Endothelial cell of umbilical vein (primary cell): ENCODE measurements at regions not wholly inside any gene's neighbourhood (a gene's known extent, or its start where the extent isn't known, plus 50 kb on each side); places are given as distances from the start of the nearest gene placed in this dataset.

ENCODE experiments used
- BruUV-seq: library from RNA; stranded (reverse); fragments of 400-500 nt; replicated peaks from 2 replicates; lab custom pipeline; 2021; lab: Mats Ljungman, UMichigan
- CTCF ChIA-PET: fragments of 300-600, 350-600 bp; sonication (Branson Sonifier 250); formaldehyde crosslinking; loops from one replicate; lab custom pipeline; 2021; ENCODE audit warnings: antibody characterized with exemption, inconsistent platforms; lab: Charles Lee
- POLR2A ChIA-PET: fragments of 300-600, 350-600 bp; sonication (Branson Sonifier 250); formaldehyde crosslinking; loops from one replicate; lab custom pipeline; 2021; ENCODE audit warnings: antibody characterized with exemption, inconsistent platforms; lab: Charles Lee
- DNase-seq: peaks from one replicate; pipeline ENCODE4 v3.0.0-alpha.2; 2011; ENCODE audit warnings: low read depth, low spot score
- FAIRE-seq: peaks from 2 replicates; lab custom pipeline; 2011; peaks lifted over from hg19 to GRCh38; lab: Jason Lieb, UNC
- H2AFZ ChIP-seq: 2 replicates; pipeline ENCODE4 v1.6.0; 2012; ENCODE audit warnings: low read depth, low read length, control low read depth, inconsistent platforms
- H3K27ac ChIP-seq: 2 replicates; pipeline ENCODE4 v1.5.1; 2011; ENCODE audit warnings: low read depth, mild to moderate bottlenecking, control low read depth, low read length, moderate library complexity; ENCODE audit not compliant: insufficient read depth
- H3K27me3 ChIP-seq, 2 experiments: 2 replicates each; pipeline versions ENCODE4 v1.6.0 to v1.6.1; 2011; ENCODE audit warnings: low read length in 2 of 2, mixed read lengths in 1 of 2; ENCODE audit not compliant: control insufficient read depth in 2 of 2, insufficient read depth in 2 of 2
- H3K36me3 ChIP-seq, 2 experiments: 2 replicates in 1 of 2; 3 replicates in 1 of 2; pipeline ENCODE4 v1.5.1; 2011; ENCODE audit warnings: low read length in 2 of 2, mild to moderate bottlenecking in 1 of 2, moderate library complexity in 1 of 2; ENCODE audit not compliant: control insufficient read depth in 2 of 2, insufficient read depth in 2 of 2; ENCODE audit errors: extremely low read depth in 1 of 2
- H3K4me1 ChIP-seq: 3 replicates; pipeline ENCODE4 v1.5.1; 2011; ENCODE audit warnings: mild to moderate bottlenecking, low read length; ENCODE audit not compliant: control insufficient read depth, insufficient read depth; ENCODE audit errors: extremely low read depth
- H3K4me2 ChIP-seq: 2 replicates; pipeline ENCODE4 v1.6.1; 2011; ENCODE audit warnings: low read length, control low read depth, mixed read lengths; ENCODE audit not compliant: insufficient read depth
- H3K4me3 ChIP-seq, 3 experiments: fragments of 200-600 bp in 1 of 3; sonication (generic), shearing (Covaris generic) in 1 of 3; replicated peaks in 1 of 3; 2 replicates each; pipeline ENCODE4 v1.5.1; 2011 to 2016; ENCODE audit warnings: control low read depth in 3 of 3, low read length in 3 of 3, mild to moderate bottlenecking in 2 of 3, inconsistent platforms in 1 of 3, low read depth in 1 of 3, moderate library complexity in 1 of 3; ENCODE audit not compliant: insufficient read depth in 1 of 3
- H3K79me2 ChIP-seq: 2 replicates; pipeline ENCODE4 v1.6.0; 2012; ENCODE audit warnings: low read length, inconsistent platforms; ENCODE audit not compliant: control insufficient read depth, insufficient read depth
- H3K9ac ChIP-seq: replicated peaks from 2 replicates; pipeline ENCODE3; 2011; ENCODE audit warnings: low read length, control low read depth; ENCODE audit not compliant: insufficient read depth; ENCODE audit errors: extremely low read depth
- H3K9me1 ChIP-seq: replicated peaks from 3 replicates; pipeline ENCODE4 v1.6.0; 2011; ENCODE audit warnings: mild to moderate bottlenecking, low read length; ENCODE audit not compliant: control insufficient read depth, insufficient read depth; ENCODE audit errors: extremely low read depth
- H3K9me3 ChIP-seq: replicated peaks from 2 replicates; pipeline ENCODE4 v1.5.1; 2012; ENCODE audit warnings: low read length, inconsistent platforms; ENCODE audit not compliant: control insufficient read depth, insufficient read depth
- H4K20me1 ChIP-seq: replicated peaks from 2 replicates; pipeline ENCODE3; 2011; ENCODE audit warnings: mild to moderate bottlenecking, low read length; ENCODE audit not compliant: control insufficient read depth, insufficient read depth; ENCODE audit errors: extremely low read depth
- EZH2 ChIP-seq: IDR thresholded peaks from 2 replicates; pipeline ENCODE4 v1.6.1; 2012; ENCODE audit warnings: borderline replicate concordance, low read depth, mild to moderate bottlenecking, moderate library complexity, low read length, inconsistent platforms; ENCODE audit not compliant: severe bottlenecking
- FOS ChIP-seq: IDR thresholded peaks from 2 replicates; pipeline ENCODE4 v1.6.1; 2011; ENCODE audit warnings: mild to moderate bottlenecking, low read length, moderate library complexity, borderline replicate concordance; ENCODE audit not compliant: insufficient read depth
- GATA2 ChIP-seq: IDR thresholded peaks from 2 replicates; pipeline ENCODE4 v1.7.0; 2011; ENCODE audit warnings: low read depth, mild to moderate bottlenecking, moderate library complexity, mixed read lengths, low read length; ENCODE audit not compliant: insufficient read length, insufficient read depth
- JUN ChIP-seq: IDR thresholded peaks from 2 replicates; pipeline ENCODE4 v1.6.1; 2011; ENCODE audit warnings: borderline replicate concordance, low read depth; ENCODE audit not compliant: insufficient read length, insufficient read depth
- MAX ChIP-seq: IDR thresholded peaks from 2 replicates; pipeline ENCODE4 v1.6.1; 2011; ENCODE audit not compliant: insufficient read depth, insufficient read length
- MYC ChIP-seq: IDR thresholded peaks from one replicate; pipeline ENCODE4 v1.6.1; 2011; ENCODE audit warnings: mild to moderate bottlenecking, low read depth, low read length
- POLR2A ChIP-seq: IDR thresholded peaks from 2 replicates; pipeline ENCODE4 v1.6.1; 2012; ENCODE audit warnings: low read depth, mild to moderate bottlenecking, control low read depth, low read length
- POLR2AphosphoS5 ChIP-seq: IDR thresholded peaks from 2 replicates; pipeline ENCODE4 v1.6.1; 2012; ENCODE audit warnings: low read depth, mild to moderate bottlenecking, control low read depth, low read length, moderate library complexity; ENCODE audit not compliant: insufficient read depth
- dilution Hi-C: fragments of 300-500 bp; cut with MboI; formaldehyde crosslinking; loops from one replicate; pipeline ENCODE4 v1.15.0; 2019; ENCODE audit warnings: low sequenced_read_pairs; ENCODE audit not compliant: extremely low pct_ligation_motif_present
- intact Hi-C: fragments of 100-400 bp; cut with micrococcal nuclease; formaldehyde crosslinking; loops from one replicate; pipeline ENCODE4 v1.10.0; 2022
- TF ChIP-seq, protein P1 (sequence below), 2 donors: IDR thresholded peaks; 1 replicate in 1 of 2; 2 replicates in 1 of 2; pipeline ENCODE4 v1.5.1; 2011; ENCODE audit warnings: low read length in 2 of 2, mild to moderate bottlenecking in 2 of 2, moderate library complexity in 2 of 2, control low read depth in 1 of 2, inconsistent platforms in 1 of 2, low read depth in 1 of 2; ENCODE audit not compliant: insufficient read depth in 1 of 2; ENCODE audit errors: extremely low read depth in 1 of 2

GRCh38 chr11:30665067-30665466, 78.9 kb upstream of the MPPED2 start:
- H3K4me2 ChIP-seq: no peak overlapping the region
- no peak for DNase-seq
- no TSS peak for BruUV-seq
- POLR2A ChIA-PET: no interaction called here
- no peak for TF ChIP-seq POLR2A
- no peak for TF ChIP-seq GATA2
- TF ChIP-seq, protein P1, sequence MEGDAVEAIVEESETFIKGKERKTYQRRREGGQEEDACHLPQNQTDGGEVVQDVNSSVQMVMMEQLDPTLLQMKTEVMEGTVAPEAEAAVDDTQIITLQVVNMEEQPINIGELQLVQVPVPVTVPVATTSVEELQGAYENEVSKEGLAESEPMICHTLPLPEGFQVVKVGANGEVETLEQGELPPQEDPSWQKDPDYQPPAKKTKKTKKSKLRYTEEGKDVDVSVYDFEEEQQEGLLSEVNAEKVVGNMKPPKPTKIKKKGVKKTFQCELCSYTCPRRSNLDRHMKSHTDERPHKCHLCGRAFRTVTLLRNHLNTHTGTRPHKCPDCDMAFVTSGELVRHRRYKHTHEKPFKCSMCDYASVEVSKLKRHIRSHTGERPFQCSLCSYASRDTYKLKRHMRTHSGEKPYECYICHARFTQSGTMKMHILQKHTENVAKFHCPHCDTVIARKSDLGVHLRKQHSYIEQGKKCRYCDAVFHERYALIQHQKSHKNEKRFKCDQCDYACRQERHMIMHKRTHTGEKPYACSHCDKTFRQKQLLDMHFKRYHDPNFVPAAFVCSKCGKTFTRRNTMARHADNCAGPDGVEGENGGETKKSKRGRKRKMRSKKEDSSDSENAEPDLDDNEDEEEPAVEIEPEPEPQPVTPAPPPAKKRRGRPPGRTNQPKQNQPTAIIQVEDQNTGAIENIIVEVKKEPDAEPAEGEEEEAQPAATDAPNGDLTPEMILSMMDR (IDR thresholded peaks at IDR 0.05; ENCODE audit: extremely low read depth in 1 of 2, insufficient read depth in 1 of 2, low read depth in 1 of 2, low read length in 2 of 2): no peak
- TF ChIP-seq POLR2AphosphoS5: no peak
- TF ChIP-seq MAX: no peak
- TF ChIP-seq JUN: no peak
- no peak for TF ChIP-seq MYC
- no peak for TF ChIP-seq EZH2
- TF ChIP-seq FOS: no peak
- intact Hi-C loops (no loop called here), dilution Hi-C loops (no loop called here)
- H3K27me3 ChIP-seq: no peaks in the 10 kb centered on the region
- H3K4me3 ChIP-seq: no peak overlapping the region
- H4K20me1 ChIP-seq: no peaks in the 10 kb centered on the region
- no peaks in the 10 kb centered on the region for H3K36me3 ChIP-seq
- H3K79me2 ChIP-seq: no peaks in the 10 kb centered on the region
- no peak overlapping the region for H3K27ac ChIP-seq
- H3K4me1 ChIP-seq: no peaks in the 10 kb centered on the region
- CTCF ChIA-PET: no interaction called here
- no peak overlapping the region for H3K9ac ChIP-seq
- FAIRE-seq: no peak
- no peaks in the 10 kb centered on the region for H3K9me3 ChIP-seq
- no peaks in the 10 kb centered on the region for H3K9me1 ChIP-seq
- H2AFZ ChIP-seq: no peak overlapping the region
